T-helper 2 cell treated with Interferon-gamma antibody and Interleukin-4, amounts not matched to agents 100 ng/mL and 5 ng/mL, for 36 hours (primary cell): ENCODE measurements at regions not wholly inside any gene's neighbourhood (a gene's known extent, or its start where the extent isn't known, plus 50 kb on each side); places are given as distances from the start of the nearest gene placed in this dataset.

ENCODE experiments used
- intact Hi-C: fragments of 100-400 bp; cut with micrococcal nuclease; formaldehyde crosslinking; loops from one replicate; pipeline ENCODE4 v1.15.1; 2023

GRCh38 chr6:10048370-10049297 lies 366.2 kb downstream of the TFAP2A start:
- intact Hi-C loops = no loop called here

- intact Hi-C loops = no loop called here
Observed at GRCh38 chr6:10042280-10042679, 372.6 kb downstream of the TFAP2A start.

- intact Hi-C loops = no loop called here
Observed at GRCh38 chr6:10033223-10033829, 381.5 kb downstream of the TFAP2A start.

GRCh38 chr6:10031617-10032016 lies 383.3 kb downstream of the TFAP2A start:
- intact Hi-C loops = no loop called here

GRCh38 chr6:10030942-10031537 lies 383.8 kb downstream of the TFAP2A start:
- intact Hi-C loops = no loop called here

GRCh38 chr6:10028222-10028621 lies 386.7 kb downstream of the TFAP2A start:
- intact Hi-C loops = no loop called here

GRCh38 chr6:10019851-10020250 lies 395.0 kb downstream of the TFAP2A start:
- intact Hi-C loops = no loop called here

GRCh38 chr6:10014557-10014956 lies 400.3 kb downstream of the TFAP2A start:
- intact Hi-C loops = no loop called here

- intact Hi-C loops = no loop called here
Observed at GRCh38 chr6:10000551-10000950, 414.3 kb downstream of the TFAP2A start.

GRCh38 chr6:9999796-10000195 lies 415.1 kb downstream of the TFAP2A start:
- intact Hi-C loops = no loop called here

- intact Hi-C loops = no loop called here
Observed at GRCh38 chr6:9986273-9986672, 428.6 kb downstream of the TFAP2A start.

GRCh38 chr6:9985481-9985880 lies 429.4 kb downstream of the TFAP2A start:
- intact Hi-C loops = no loop called here

GRCh38 chr6:9984607-9985006 lies 430.3 kb downstream of the TFAP2A start:
- intact Hi-C loops = no loop called here

- intact Hi-C loops = no loop called here
Observed at GRCh38 chr6:9983168-9983567, 431.7 kb downstream of the TFAP2A start.

- intact Hi-C loops = no loop called here
Observed at GRCh38 chr6:9982215-9982614, 432.7 kb downstream of the TFAP2A start.

GRCh38 chr6:9979996-9980395 lies 434.9 kb downstream of the TFAP2A start:
- intact Hi-C loops = no loop called here

- intact Hi-C loops = no loop called here
Observed at GRCh38 chr6:9978480-9978879, 436.4 kb downstream of the TFAP2A start.

- intact Hi-C loops = no loop called here
Observed at GRCh38 chr6:9977411-9977810, 437.5 kb downstream of the TFAP2A start.

- intact Hi-C loops = no loop called here
Observed at GRCh38 chr6:9961646-9962045, 453.2 kb downstream of the TFAP2A start.

- intact Hi-C loops = no loop called here
Observed at GRCh38 chr6:9957215-9957759, 457.6 kb downstream of the TFAP2A start.

- intact Hi-C loops = no loop called here
Observed at GRCh38 chr6:9948678-9949077, 466.2 kb downstream of the TFAP2A start.

- intact Hi-C loops = no loop called here
Observed at GRCh38 chr6:9943986-9944385, 470.9 kb downstream of the TFAP2A start.
